ENCODE measurements at regions not wholly inside any gene's neighbourhood (a gene's known extent, or its start where the extent isn't known, plus 50 kb on each side); places are given as distances from the start of the nearest gene placed in this dataset.

DNA sequence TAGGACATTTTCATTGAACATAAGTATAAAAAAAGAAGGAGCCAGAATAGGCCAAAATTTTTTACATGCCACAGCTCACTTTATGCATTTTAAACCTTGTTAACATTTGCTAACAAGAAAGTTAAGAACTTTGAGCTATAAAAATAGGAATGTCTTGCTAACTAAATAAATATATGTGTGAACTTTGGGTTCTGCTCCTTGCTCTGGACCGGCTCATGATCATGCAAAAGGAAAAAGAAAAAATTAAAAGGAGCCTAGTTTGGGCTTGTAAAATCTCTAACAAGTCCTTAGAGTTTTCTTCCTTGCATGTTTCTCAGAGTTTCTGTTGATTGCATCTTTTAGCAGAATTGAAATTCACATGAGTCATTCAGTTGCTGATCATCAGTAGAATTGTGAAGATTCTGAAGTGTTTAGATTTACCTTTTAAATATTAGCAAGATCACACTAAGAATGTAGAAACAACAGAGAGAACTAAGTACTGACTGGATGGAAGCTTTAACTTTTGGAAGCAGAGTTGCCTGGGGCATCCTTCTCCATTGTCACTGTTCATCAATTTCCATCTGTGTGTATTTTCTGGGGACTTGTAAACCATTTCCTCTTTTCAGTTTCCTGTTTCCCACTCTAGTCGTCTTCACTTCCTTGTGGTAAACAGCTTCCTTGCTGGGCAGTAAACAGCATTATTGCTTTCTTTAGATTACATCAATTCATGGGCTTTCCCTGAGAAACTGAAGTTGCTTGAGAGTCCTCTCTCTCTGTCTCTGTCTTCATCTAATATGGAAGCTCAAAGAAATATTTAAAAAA is 458.4 kb upstream of the BTBD3 start:
- Histone ChIP-seq H3K9me2 (replicated peaks; ENCODE audit: insufficient read depth, low read length) (no peaks in the 10 kb centered on the region), H3K4me1 (ENCODE audit: low read length) (no peaks in the 10 kb centered on the region), H3K36me3 (replicated peaks; ENCODE audit: insufficient read depth, low read length) (no peaks in the 10 kb centered on the region), H3K27ac (ENCODE audit: low read length) (no peak overlapping the region), H3K9me3 (replicated peaks; ENCODE audit: insufficient read depth, low read length) (no peaks in the 10 kb centered on the region), H3K9ac (ENCODE audit: low read length) (no peak overlapping the region), H3K4me3 (ENCODE audit: low read length) (no peak overlapping the region), H4K20me1 (ENCODE audit: insufficient read depth, low read length) (no peaks in the 10 kb centered on the region), H3F3A (ENCODE audit: insufficient read depth, low read length) (no peaks in the 10 kb centered on the region), H3K27me3 (replicated peaks; ENCODE audit: insufficient read depth, low read length) (no peaks in the 10 kb centered on the region), H2AFZ (ENCODE audit: low read length) (no peak overlapping the region), H3K4me2 (ENCODE audit: low read depth, low read length) (no peak overlapping the region), H3K79me2 (ENCODE audit: low read length) (no peaks in the 10 kb centered on the region)
- no peak for DNase-seq
- TF ChIP-seq CTCF (IDR thresholded peaks at IDR 0.05; ENCODE audit: low read length): no peak
- TF ChIP-seq EZH2 (optimal IDR thresholded peaks at IDR 0.05; ENCODE audit: low read depth, low read length): no peak
- no peak for TF ChIP-seq EZH2phosphoT487 (IDR thresholded peaks at IDR 0.05; ENCODE audit: low read length)

DNA sequence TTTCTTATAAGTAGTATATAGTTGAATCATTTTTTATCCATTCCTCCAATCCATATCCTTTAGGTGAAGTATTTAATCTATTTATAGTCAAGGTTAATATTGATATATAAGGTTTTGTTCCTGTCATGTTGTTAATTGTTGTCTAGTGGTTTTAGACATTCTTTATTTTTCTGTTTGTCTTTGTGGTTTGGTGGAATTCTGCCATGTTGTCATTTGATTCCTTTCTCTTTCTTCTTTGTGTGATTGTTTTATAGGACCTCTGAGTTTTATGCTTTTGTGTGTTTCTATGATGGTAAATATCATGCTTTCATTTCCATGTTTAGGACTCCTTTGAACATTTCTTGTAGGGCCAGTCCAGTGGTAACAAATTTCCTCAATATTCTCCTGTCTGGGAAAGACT is 450.3 kb upstream of the BTBD3 start:
- H3K4me3 ChIP-seq (ENCODE audit: low read length): no peak overlapping the region
- H3K9me3 ChIP-seq (replicated peaks; ENCODE audit: insufficient read depth, low read length): no peaks in the 10 kb centered on the region
- no peaks in the 10 kb centered on the region for H3K9me2 ChIP-seq (replicated peaks; ENCODE audit: insufficient read depth, low read length)
- TF ChIP-seq CTCF (IDR thresholded peaks at IDR 0.05; ENCODE audit: low read length) (no peak), EZH2phosphoT487 (IDR thresholded peaks at IDR 0.05; ENCODE audit: low read length) (no peak), EZH2 (optimal IDR thresholded peaks at IDR 0.05; ENCODE audit: low read depth, low read length) (no peak)
- H2AFZ ChIP-seq (ENCODE audit: low read length): no peak overlapping the region
- H3K36me3 ChIP-seq (replicated peaks; ENCODE audit: insufficient read depth, low read length): no peaks in the 10 kb centered on the region
- H3K79me2 ChIP-seq (ENCODE audit: low read length): no peaks in the 10 kb centered on the region
- no peak for DNase-seq
- H3K4me1 ChIP-seq (ENCODE audit: low read length): no peaks in the 10 kb centered on the region
- H3K9ac ChIP-seq (ENCODE audit: low read length): no peak overlapping the region
- no peak overlapping the region for H3K27ac ChIP-seq (ENCODE audit: low read length)
- H4K20me1 ChIP-seq (ENCODE audit: insufficient read depth, low read length): no peaks in the 10 kb centered on the region
- H3K27me3 ChIP-seq (replicated peaks; ENCODE audit: insufficient read depth, low read length): no peaks in the 10 kb centered on the region
- no peak overlapping the region for H3K4me2 ChIP-seq (ENCODE audit: low read depth, low read length)
- H3F3A ChIP-seq (ENCODE audit: insufficient read depth, low read length): no peaks in the 10 kb centered on the region

- TF ChIP-seq EZH2phosphoT487 (IDR thresholded peaks at IDR 0.05; ENCODE audit: low read length) (no peak), EZH2 (optimal IDR thresholded peaks at IDR 0.05; ENCODE audit: low read depth, low read length) (no peak), CTCF (IDR thresholded peaks at IDR 0.05; ENCODE audit: low read length) (no peak)
- Histone ChIP-seq H3K4me3 (ENCODE audit: low read length) (no peak overlapping the region), H3K9me3 (replicated peaks; ENCODE audit: insufficient read depth, low read length) (no peaks in the 10 kb centered on the region), H3K4me2 (ENCODE audit: low read depth, low read length) (no peak overlapping the region), H3K9ac (ENCODE audit: low read length) (no peak overlapping the region), H3F3A (ENCODE audit: insufficient read depth, low read length) (no peaks in the 10 kb centered on the region), H3K9me2 (replicated peaks; ENCODE audit: insufficient read depth, low read length) (no peaks in the 10 kb centered on the region), H4K20me1 (ENCODE audit: insufficient read depth, low read length) (no peaks in the 10 kb centered on the region), H3K27ac (ENCODE audit: low read length) (no peak overlapping the region), H3K36me3 (replicated peaks; ENCODE audit: insufficient read depth, low read length) (no peaks in the 10 kb centered on the region), H3K27me3 (replicated peaks; ENCODE audit: insufficient read depth, low read length) (no peaks in the 10 kb centered on the region), H2AFZ (ENCODE audit: low read length) (no peak overlapping the region), H3K4me1 (ENCODE audit: low read length) (no peaks in the 10 kb centered on the region), H3K79me2 (ENCODE audit: low read length) (no peaks in the 10 kb centered on the region)
- no peak for DNase-seq
These were observed 448.8 kb upstream of the BTBD3 start for GRCh38 chr20:11468880-11469279.
